Natural killer cell (primary cell): ENCODE measurements at regions not wholly inside any gene's neighbourhood (a gene's known extent, or its start where the extent isn't known, plus 50 kb on each side); places are given as distances from the start of the nearest gene placed in this dataset.
"Not testable (repeated sequence)": the region's sequence is repeated elsewhere in the genome, so short reads cannot be mapped to it uniquely, and the experiment has no call there.

Experiments
- ATAC-seq, 3 donors: fragments of 150-1000 bp in 2 of 3; fragments of 200-7000 bp in 1 of 3; cut with Tn5 transposase; 1 replicate in 1 of 3; 2 replicates in 2 of 3; pipeline ENCODE4 v1.10.0; 2021; ENCODE audit warnings: mild to moderate bottlenecking in 2 of 3, moderate library complexity in 2 of 3
- DNase-seq, 2 donors: peaks; one replicate each; pipeline versions ENCODE4 v3.0.0 to v3.0.0-alpha.2; 2013 to 2021; ENCODE audit warnings: mixed read lengths in 1 of 2
- H3K27ac ChIP-seq: one replicate; pipeline ENCODE4 v1.5.1; 2013; ENCODE audit warnings: mild to moderate bottlenecking, low read length
- H3K27me3 ChIP-seq: one replicate; pipeline ENCODE4 v1.6.1; 2013; ENCODE audit warnings: low read length; ENCODE audit not compliant: control insufficient read depth, insufficient read depth
- H3K36me3 ChIP-seq: one replicate; pipeline ENCODE4 v1.6.1; 2013; ENCODE audit warnings: low read length; ENCODE audit not compliant: control insufficient read depth, insufficient read depth
- H3K4me1 ChIP-seq: one replicate; pipeline ENCODE4 v1.6.1; 2013; ENCODE audit warnings: low read length; ENCODE audit not compliant: control insufficient read depth, insufficient read depth
- H3K4me3 ChIP-seq: one replicate; pipeline ENCODE4 v1.5.1; 2013; ENCODE audit warnings: low read length
- H3K9me3 ChIP-seq: one replicate; pipeline ENCODE4 v1.6.1; 2013; ENCODE audit warnings: low read length; ENCODE audit not compliant: control insufficient read depth, insufficient read depth
- H3K27ac Mint-ChIP-seq, 2 donors: one replicate each; pipeline ENCODE4 v1.8.0; 2022; ENCODE audit warnings: mild to moderate bottlenecking in 2 of 2, mixed read lengths in 2 of 2, moderate library complexity in 1 of 2
- H3K27me3 Mint-ChIP-seq, 2 donors: one replicate each; pipeline ENCODE4 v1.8.0; 2022; ENCODE audit warnings: low read depth in 2 of 2, mixed read lengths in 2 of 2
- H3K36me3 Mint-ChIP-seq: one replicate; pipeline ENCODE4 v1.8.0; 2022; ENCODE audit warnings: mixed read lengths
- H3K4me1 Mint-ChIP-seq, 2 donors: one replicate each; pipeline ENCODE4 v1.8.0; 2022; ENCODE audit warnings: mixed read lengths in 2 of 2
- H3K4me3 Mint-ChIP-seq: one replicate; pipeline ENCODE4 v1.8.0; 2022; ENCODE audit warnings: mild to moderate bottlenecking, moderate library complexity, mixed read lengths
- H3K9me3 Mint-ChIP-seq, 2 donors: one replicate each; pipeline ENCODE4 v1.8.0; 2022; ENCODE audit warnings: mixed read lengths in 2 of 2
- WGBS: methylation state at CpG from one replicate; pipeline ENCODE4 v1.1.7; 2013; ENCODE audit warnings: missing lambda C conversion rate; ENCODE audit not compliant: insufficient coverage; 5-methylcytosine and 5-hydroxymethylcytosine counted together
- intact Hi-C: fragments of 100-400 bp; cut with micrococcal nuclease; formaldehyde crosslinking; loops from one replicate; pipeline ENCODE4 v1.14.2; 2022
- TF ChIP-seq, protein P1 (sequence below): fragments of 200-600 bp; IDR thresholded peaks from one replicate; pipeline ENCODE4 v1.8.0; 2022; ENCODE audit warnings: antibody characterized with exemption

GRCh38 chr20:11502061-11502460, 415.6 kb upstream of the BTBD3 start:
- Histone ChIP-seq H3K27me3 (no peaks in the 10 kb centered on the region), H3K4me1 (no peaks in the 10 kb centered on the region), H3K36me3 (no peaks in the 10 kb centered on the region), H3K9me3 (no peaks in the 10 kb centered on the region), H3K4me3 (no peak overlapping the region), H3K27ac (no peak overlapping the region)
- DNase-seq (no peak), ATAC-seq (no peak)
- Mint-ChIP-seq H3K27me3 (no peaks in the 10 kb centered on the region), H3K36me3 (no peaks in the 10 kb centered on the region), H3K9me3 (peaks cover 7 to 10% of the 10 kb centered on the region in 2 donors), H3K4me3 (no peak overlapping the region), H3K27ac (no peak overlapping the region), H3K4me1 (no peaks in the 10 kb centered on the region)
- TF ChIP-seq, protein P1, sequence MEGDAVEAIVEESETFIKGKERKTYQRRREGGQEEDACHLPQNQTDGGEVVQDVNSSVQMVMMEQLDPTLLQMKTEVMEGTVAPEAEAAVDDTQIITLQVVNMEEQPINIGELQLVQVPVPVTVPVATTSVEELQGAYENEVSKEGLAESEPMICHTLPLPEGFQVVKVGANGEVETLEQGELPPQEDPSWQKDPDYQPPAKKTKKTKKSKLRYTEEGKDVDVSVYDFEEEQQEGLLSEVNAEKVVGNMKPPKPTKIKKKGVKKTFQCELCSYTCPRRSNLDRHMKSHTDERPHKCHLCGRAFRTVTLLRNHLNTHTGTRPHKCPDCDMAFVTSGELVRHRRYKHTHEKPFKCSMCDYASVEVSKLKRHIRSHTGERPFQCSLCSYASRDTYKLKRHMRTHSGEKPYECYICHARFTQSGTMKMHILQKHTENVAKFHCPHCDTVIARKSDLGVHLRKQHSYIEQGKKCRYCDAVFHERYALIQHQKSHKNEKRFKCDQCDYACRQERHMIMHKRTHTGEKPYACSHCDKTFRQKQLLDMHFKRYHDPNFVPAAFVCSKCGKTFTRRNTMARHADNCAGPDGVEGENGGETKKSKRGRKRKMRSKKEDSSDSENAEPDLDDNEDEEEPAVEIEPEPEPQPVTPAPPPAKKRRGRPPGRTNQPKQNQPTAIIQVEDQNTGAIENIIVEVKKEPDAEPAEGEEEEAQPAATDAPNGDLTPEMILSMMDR = no peak
- intact Hi-C loops = no loop called here
- WGBS = 80% methylated on average over 1 of the region's 1 CpG

DNA sequence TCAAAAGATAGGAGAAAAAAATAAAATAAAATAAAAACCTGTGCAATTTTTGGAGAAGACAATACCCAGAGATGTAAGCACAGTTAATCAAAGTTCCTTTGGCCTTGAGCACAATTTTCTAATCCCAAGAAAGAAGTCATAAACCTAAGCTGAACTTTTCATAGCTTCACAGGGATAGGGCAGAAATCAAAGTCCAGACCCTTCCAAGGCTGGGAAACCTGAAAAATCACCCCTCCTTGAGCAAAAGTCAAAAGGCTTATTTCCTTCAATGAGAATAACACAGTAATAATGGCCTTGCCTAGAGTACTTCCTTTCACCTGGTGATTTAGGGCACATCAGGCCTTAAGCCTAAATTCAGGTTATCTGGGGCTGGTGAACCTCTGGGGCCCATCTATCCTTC, 415.0 kb upstream of the BTBD3 start:
- H3K27me3 ChIP-seq = no peaks in the 10 kb centered on the region
- intact Hi-C loops = no loop called here
- TF ChIP-seq, protein P1 = no peak
- no peak overlapping the region for H3K4me3 ChIP-seq
- Mint-ChIP-seq H3K27ac (no peak overlapping the region), H3K9me3 (peaks cover 9% of the 10 kb centered on the region in 2 donors), H3K27me3 (no peaks in the 10 kb centered on the region), H3K4me1 (no peaks in the 10 kb centered on the region), H3K36me3 (no peaks in the 10 kb centered on the region), H3K4me3 (no peak overlapping the region)
- DNase-seq (no peak), ATAC-seq (no peak)
- no peaks in the 10 kb centered on the region for H3K36me3 ChIP-seq
- no peak overlapping the region for H3K27ac ChIP-seq
- no peaks in the 10 kb centered on the region for H3K4me1 ChIP-seq
- no peaks in the 10 kb centered on the region for H3K9me3 ChIP-seq

GRCh38 chr20:11509776-11510175, 407.9 kb upstream of the BTBD3 start:
- DNase-seq = no peak
- TF ChIP-seq, protein P1 = no peak
- Mint-ChIP-seq H3K27ac (no peak overlapping the region), H3K9me3 (peaks cover 2 to 9% of the 10 kb centered on the region in 2 donors), H3K36me3 (no peaks in the 10 kb centered on the region), H3K27me3 (no peaks in the 10 kb centered on the region), H3K4me1 (no peaks in the 10 kb centered on the region), H3K4me3 (no peak overlapping the region)
- Histone ChIP-seq H3K36me3 (no peaks in the 10 kb centered on the region), H3K9me3 (no peaks in the 10 kb centered on the region), H3K4me3 (no peak overlapping the region), H3K27me3 (no peaks in the 10 kb centered on the region), H3K4me1 (no peaks in the 10 kb centered on the region), H3K27ac (no peak overlapping the region)
- intact Hi-C loops = no loop called here
- no peak for ATAC-seq

- Mint-ChIP-seq H3K9me3 (peaks cover 2 to 5% of the 10 kb centered on the region in 2 donors), H3K36me3 (no peaks in the 10 kb centered on the region), H3K4me3 (no peak overlapping the region), H3K27ac (no peak overlapping the region), H3K27me3 (no peaks in the 10 kb centered on the region), H3K4me1 (no peaks in the 10 kb centered on the region)
- TF ChIP-seq, protein P1 = no peak
- H3K4me3 ChIP-seq = no peak overlapping the region
- ATAC-seq = no peak
- WGBS = 77% methylated on average over 5 of the region's 5 CpGs
- DNase-seq = no peak
- H3K27me3 ChIP-seq = no peaks in the 10 kb centered on the region
- no peak overlapping the region for H3K27ac ChIP-seq
- H3K4me1 ChIP-seq = no peaks in the 10 kb centered on the region
- intact Hi-C loops = no loop called here
- no peaks in the 10 kb centered on the region for H3K9me3 ChIP-seq
- H3K36me3 ChIP-seq = no peaks in the 10 kb centered on the region
Measured at GRCh38 chr20:11511821-11512220, 405.9 kb upstream of the BTBD3 start.

DNA sequence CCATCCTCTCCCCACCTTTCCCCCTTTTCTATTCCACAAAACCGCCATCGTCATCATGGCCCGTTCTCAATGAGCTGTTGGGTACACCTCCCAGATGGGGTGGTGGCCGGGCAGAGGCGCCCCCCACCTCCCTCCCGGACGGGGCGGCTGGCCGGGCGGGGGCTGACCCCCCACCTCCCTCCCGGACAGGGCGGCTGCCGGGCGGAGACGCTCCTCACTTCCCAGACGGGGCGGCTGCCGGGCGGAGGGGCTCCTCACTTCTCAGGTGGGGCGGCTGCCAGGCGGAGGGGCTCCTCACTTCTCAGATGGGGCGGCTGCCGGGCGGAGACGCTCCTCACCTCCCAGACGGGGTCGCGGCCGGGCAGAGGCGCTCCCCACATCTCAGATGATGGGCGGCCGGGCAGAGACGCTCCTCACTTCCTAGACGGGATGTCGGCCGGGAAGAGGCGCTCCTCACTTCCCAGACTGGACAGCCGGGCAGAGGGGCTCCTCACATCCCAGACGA, 404.4 kb upstream of the BTBD3 start:
- H3K36me3 Mint-ChIP-seq, intact Hi-C loops, H3K27ac Mint-ChIP-seq, H3K9me3 Mint-ChIP-seq, H3K4me3 Mint-ChIP-seq, H3K4me1 ChIP-seq, ATAC-seq, H3K4me1 Mint-ChIP-seq, H3K27ac ChIP-seq, H3K4me3 ChIP-seq, H3K36me3 ChIP-seq, H3K9me3 ChIP-seq, H3K27me3 ChIP-seq, H3K27me3 Mint-ChIP-seq, DNase-seq: not testable (repeated sequence)
- 99% methylated on average over 27 of the region's 39 CpGs for WGBS
